ENCODE measurements at regions not wholly inside any gene's neighbourhood (a gene's known extent, or its start where the extent isn't known, plus 50 kb on each side); places are given as distances from the start of the nearest gene placed in this dataset.

GRCh38 chr20:57807401-57808263 is 97.8 kb upstream of the PMEPA1 start:
- no peak for TF ChIP-seq POLR2A (IDR thresholded peaks at IDR 0.05)
- TF ChIP-seq, protein P1, sequence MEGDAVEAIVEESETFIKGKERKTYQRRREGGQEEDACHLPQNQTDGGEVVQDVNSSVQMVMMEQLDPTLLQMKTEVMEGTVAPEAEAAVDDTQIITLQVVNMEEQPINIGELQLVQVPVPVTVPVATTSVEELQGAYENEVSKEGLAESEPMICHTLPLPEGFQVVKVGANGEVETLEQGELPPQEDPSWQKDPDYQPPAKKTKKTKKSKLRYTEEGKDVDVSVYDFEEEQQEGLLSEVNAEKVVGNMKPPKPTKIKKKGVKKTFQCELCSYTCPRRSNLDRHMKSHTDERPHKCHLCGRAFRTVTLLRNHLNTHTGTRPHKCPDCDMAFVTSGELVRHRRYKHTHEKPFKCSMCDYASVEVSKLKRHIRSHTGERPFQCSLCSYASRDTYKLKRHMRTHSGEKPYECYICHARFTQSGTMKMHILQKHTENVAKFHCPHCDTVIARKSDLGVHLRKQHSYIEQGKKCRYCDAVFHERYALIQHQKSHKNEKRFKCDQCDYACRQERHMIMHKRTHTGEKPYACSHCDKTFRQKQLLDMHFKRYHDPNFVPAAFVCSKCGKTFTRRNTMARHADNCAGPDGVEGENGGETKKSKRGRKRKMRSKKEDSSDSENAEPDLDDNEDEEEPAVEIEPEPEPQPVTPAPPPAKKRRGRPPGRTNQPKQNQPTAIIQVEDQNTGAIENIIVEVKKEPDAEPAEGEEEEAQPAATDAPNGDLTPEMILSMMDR (IDR thresholded peaks at IDR 0.05), result no peak
